Iris pigment epithelial cell (primary cell): ENCODE measurements at regions not wholly inside any gene's neighbourhood (a gene's known extent, or its start where the extent isn't known, plus 50 kb on each side); places are given as distances from the start of the nearest gene placed in this dataset.

Source experiments
- DNase-seq: peaks from one replicate; pipeline ENCODE4 v3.0.0-alpha.2; 2011; ENCODE audit warnings: low read depth

GRCh38 chr4:155514628-155515027, 137.9 kb upstream of the MAP9 start:
- DNase-seq: no peak

DNA sequence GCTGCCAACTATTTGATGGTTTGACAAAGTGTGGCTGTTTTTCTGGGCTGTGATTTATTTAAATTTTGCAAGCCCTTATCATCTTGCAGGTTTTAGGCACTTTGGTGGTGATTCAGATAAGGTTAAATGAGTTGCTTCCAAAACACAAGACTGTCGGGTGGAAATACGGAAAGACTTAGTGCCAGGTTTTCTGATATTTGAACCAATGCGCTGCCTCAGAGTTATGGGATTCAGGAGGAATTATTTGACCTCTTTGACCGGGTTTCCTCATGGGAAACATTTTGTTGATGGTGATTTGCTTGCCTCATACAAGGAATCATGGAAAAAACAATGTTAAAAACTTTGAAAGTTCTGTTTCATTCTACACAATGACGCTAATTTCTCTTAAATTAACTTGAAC, 136.1 kb upstream of the MAP9 start:
- no peak for DNase-seq

DNA sequence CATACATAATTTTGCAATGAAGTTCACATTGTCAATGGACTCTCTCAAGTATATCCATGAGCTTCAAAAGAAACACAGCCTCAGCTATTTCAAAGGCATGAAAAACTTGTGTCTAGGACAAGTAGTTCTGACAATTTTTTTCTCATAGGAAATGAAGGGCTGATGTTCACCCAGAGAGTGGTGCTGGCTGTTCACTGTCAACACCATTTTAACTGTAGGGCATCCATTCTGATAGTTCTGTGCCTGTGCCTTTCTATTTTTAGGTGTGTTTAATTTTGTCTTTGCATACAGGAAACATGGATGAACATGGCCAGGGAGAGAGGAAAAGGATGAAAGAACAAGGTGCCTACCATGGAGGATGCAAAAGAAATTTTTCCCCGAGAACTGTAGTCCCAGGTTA, 135.3 kb upstream of the MAP9 start:
- no peak for DNase-seq

DNA sequence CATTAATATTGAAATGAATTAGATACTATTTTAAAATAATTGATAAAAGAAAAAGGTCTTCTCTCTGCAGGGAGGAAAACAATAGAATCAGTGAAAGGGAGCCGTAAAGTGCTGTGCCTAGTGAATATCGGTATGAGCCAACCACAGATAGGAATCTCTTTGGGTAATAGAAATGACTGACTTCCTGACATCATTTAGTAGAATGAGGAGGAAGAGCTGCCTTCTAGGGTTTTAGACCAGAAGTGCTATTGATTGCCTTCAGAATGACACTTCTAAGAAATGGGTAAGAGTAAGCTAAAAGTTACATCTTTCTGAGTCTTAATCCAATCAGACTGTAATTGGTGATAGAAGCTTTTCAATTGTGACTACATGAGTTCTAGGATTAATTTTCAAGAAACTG, 134.0 kb upstream of the MAP9 start:
- DNase-seq: no peak

GRCh38 chr4:155509555-155509954, 132.8 kb upstream of the MAP9 start:
- DNase-seq: peak; percentile 60

DNA sequence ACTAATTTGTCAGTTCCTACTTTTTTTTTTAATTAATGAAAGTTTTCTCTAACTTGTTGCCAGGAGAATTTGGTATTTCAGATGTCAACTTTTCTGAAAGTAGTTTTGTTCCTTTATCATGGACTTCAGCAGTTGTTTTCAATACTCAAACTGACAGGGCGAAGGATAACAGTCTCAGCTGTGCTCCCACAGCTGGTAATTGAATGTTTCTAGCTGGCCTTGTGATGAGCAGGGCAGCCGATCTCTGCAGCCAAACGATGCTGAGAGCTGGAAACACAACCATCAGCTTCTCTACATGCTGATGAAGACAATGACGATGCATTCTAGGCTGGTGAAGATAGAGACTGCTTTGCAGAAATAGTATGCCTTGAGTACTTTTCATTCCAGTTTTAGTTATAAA, 130.0 kb upstream of the MAP9 start:
- no peak for DNase-seq

DNA sequence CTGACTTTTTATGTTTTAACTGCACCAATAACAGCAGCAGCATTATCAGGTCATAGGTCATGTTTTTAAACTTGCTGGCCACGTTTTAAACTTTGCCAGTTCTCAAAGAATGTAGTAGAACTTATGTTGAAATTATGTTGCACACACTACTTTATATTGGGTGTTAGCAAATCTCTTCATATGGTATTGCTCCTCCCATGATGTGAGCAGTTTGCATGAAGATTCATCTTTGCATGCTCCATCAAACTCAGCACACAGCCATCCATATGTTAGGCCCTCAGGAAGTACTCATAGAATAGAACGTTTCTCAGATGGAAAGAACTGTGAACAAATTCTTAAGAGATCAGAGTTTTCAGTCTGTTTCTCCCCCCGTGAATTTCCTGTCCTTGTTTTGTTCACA, 128.6 kb upstream of the MAP9 start:
- DNase-seq: no peak

GRCh38 chr4:155497306-155497705, 120.5 kb upstream of the MAP9 start:
- no peak for DNase-seq

DNA sequence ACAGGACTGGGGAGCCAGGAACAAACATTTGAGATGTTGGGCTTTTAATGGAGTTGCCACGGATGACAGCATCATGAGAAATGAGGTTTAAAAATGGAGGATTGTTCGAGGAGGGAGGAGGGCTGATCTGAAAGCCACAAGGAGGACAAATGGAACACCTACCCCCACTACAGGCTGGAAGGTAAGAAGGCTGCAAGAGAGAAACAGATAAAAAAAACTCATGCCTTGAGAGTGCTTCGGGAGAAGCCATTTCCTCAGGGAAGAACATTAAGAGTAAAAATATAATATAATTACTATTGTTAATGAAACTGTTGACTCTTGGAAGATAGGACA, 119.5 kb upstream of the MAP9 start:
- DNase-seq: no peak

- no peak for DNase-seq
Observed at GRCh38 chr4:155495572-155496293, 119.0 kb upstream of the MAP9 start.

DNA sequence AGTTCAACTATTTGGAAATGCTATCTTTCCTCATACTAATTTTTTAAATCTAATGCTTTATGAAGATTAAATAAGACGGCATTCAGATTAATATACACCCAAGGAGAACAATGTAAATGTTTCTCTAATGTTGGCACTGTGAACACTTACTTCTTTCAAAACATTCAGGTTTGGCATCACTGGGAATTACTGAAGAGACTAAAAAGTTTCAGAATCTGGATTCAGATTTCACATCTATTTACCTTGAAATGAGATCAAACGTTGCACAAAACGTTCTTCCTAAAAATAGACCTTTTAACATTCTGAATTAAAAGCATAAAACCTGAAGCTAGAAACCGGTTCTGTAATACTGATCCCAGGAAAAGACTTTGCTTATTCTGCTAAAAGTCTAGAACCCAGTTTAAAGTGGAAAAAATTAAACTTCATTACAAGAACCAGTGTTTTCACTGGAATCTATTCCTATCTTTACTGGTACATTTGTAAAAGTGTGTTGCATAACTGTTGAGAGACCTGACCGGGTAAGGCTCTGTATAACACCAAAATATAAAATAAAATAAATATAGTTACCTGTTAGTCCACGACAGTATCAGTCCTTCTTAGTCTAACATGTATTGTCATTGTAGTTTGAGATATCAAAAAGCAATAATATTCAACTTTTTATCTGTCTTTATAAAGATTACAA, 117.4 kb upstream of the MAP9 start:
- DNase-seq: no peak

DNA sequence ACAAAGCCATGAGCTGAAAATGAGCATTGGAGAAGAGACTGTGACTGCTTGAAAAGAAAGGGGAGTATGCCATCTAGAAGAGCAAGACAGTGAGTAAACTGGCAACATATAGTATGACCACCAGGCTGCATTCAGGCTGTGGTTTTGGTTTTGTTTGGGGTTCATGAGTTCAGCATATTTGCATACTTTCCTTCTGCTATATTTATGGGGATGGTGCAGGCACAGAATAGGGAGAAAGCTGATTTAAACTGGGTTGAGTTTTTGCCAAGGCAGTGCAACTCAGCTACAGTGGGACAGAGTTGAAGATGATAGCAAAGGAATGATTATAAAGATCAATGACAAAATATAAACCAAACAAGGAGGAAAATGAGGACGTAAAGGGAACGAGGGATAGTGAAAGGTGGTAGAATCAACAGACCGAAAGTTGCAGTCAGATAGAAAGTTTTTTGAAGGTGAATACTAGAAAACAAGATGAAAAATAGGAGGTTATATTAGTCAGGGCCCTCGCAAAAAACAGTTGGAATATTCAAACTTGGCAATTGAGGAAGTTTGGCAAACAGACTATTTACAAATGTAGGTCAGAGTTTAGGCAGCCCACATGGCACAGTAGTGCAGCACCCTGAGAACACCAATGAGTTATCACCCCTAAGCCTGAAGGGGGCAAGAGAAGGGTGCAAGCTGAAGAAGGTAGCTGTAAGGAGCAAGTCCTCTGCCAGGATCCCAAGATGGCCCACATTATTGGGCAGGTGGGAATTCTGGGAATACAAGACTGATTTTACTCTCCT, 114.8 kb upstream of the MAP9 start:
- DNase-seq: peak; percentile 57

DNA sequence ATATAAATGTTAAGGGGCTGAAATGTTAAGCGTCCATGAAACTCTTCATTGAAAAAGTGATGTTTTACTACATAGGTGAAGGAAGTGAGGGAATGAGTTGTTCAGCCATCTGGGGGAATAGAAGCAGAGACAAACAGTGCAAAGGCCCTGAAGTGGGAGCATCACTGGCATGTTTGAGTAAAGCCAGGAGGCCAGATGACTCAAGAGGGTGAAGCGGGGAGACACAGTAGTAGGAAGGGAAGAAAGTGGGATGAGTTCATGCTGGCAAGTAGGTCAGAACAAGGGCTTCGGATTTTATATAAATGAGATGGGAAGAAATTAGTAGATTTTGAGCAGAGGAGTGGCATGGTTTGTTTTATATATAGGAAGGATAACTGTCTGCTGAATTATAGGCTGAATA, 112.5 kb upstream of the MAP9 start:
- DNase-seq: peak; percentile 47

GRCh38 chr4:155488691-155489090, 111.9 kb upstream of the MAP9 start:
- DNase-seq: no peak

DNA sequence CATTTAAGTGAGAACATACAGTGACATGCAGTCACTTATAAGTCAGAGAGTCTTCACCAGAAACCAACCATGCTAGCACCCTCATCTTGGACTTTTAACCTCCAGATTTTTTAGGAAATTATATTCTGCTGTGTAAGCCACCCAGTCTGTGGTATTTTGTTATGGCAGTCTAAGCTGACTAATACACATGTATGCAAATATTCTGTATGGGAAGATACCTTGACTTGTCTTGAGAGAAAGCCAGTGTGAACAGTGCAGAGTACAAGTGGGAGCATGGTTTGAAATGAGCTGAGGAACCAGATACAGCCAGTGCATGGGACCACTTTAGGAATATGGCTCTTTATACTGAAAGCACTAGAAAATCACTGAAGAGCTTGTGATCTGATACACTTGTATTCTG, 110.4 kb upstream of the MAP9 start:
- DNase-seq: no peak

GRCh38 chr4:155481150-155481549, 104.4 kb upstream of the MAP9 start:
- DNase-seq: no peak

DNA sequence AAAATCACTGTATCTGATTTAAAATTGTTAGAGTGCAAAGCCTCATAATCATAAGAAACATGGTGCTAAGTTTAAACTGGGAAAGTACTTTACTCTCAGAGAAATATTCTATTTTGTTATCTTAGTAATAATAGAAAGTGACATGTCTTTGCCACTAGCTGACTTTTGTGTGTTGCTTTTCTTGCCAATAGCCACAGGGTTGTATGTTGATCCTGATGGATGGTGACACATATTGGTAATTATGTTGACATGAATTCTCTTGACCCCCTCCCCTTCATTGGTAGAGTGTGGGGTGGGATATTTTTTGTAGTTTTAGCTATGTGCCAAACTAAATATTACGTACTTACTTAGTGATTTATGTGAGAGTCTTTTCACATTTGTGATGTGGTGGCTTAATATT, 103.1 kb upstream of the MAP9 start:
- DNase-seq: no peak

- peak; percentile 53 for DNase-seq
Observed at GRCh38 chr4:155478336-155478835, 101.6 kb upstream of the MAP9 start.

DNA sequence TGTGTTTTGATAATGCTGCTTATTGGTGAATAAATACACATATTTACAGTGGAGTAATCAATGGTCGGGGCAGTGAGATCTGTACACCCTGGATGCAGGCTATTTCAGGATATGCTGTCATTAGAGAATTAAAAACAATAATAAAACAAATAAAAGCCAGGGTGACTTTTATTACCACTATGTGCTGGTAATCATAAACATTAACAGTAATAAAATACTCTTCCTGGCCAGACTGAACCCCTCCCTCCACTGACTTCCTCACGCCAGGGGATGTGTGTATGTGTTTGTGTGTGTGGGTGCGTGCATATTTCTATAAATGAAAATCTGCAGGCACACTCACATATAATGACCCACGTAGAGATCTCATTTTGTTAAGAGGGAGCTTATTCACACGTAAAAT, 98.0 kb upstream of the MAP9 start:
- DNase-seq: no peak

DNA sequence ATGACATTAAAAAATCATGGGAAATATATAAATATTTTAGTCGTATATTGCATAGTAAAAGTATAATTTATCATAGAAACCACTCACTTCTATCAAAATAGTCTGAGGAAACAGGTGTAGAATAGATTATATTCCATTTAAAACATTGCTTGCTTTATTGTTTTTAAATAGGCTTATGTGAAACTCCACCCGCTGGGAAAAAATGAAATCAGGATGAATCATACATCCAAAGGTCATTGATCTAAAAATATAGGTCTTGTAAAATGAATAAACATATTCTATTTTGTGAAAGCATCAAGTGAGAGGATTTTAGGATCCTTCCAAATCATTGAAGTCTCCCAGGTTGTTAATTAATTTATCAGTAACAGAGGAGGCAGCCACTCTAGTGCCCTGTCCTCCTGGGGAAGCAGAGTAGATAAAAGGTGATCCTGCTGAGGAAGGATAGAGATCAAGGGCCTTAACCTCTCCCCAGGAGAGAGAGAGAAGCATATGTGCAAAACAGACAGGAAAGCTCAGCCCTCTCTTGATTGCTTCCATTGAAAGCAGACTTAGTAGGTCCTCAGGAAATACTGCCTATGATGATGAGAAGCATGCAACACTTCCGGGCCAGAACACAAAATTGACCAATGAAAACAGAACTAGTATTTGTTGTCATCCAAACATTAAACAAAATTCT, 96.8 kb upstream of the MAP9 start:
- DNase-seq: peak; percentile 48

- DNase-seq: no peak
Observed at GRCh38 chr4:155468282-155468681, 91.5 kb upstream of the MAP9 start.

DNA sequence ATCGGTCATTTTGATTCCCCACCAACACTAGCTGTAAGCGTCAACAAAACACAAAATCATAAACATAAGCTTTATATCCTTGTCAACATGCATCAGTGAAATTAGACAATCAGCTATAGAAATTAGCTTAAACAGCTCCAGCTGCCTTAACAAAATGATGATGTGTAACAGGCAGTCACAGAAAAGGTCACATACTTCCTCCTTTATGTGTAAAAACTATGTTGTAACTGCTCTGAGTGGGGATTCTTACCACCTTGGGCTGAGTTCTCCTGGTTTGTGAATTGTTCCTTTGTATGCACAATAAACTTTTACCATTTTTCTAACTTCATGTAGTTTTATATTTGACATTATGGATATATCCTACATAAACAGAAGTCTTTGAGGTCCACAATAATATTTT, 73.9 kb upstream of the MAP9 start:
- DNase-seq: no peak

DNA sequence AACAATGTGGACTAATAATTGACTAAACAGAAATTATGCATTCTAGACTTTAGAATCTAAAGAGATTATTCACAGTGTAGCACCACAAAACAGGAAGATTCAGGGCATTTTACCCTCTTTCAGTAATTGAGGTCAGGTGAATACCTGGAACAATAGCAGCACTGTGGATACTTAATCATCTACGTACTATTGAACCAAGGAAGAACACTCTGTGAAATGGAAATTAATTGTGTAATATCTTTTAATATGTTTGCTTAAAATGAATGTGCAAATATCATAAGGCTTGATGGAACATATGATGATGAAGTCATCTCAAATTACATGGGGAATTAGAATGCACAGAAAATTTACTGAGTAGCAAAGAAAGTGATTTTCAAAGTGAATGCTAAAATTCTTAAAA, 68.5 kb upstream of the MAP9 start:
- no peak for DNase-seq
